Skeletal muscle tissue (tissue), 3 donors: ENCODE measurements at regions not wholly inside any gene's neighbourhood (a gene's known extent, or its start where the extent isn't known, plus 50 kb on each side); places are given as distances from the start of the nearest gene placed in this dataset.
"Not testable (repeated sequence)": the region's sequence is repeated elsewhere in the genome, so short reads cannot be mapped to it uniquely, and the experiment has no call there.

Experiments used
- H3K27ac ChIP-seq: one replicate; pipeline ENCODE4 v1.7.0; 2013; ENCODE audit warnings: mild to moderate bottlenecking, low read depth, low read length, inconsistent platforms
- H3K27me3 ChIP-seq, 3 donors: one replicate each; pipeline ENCODE4 v1.7.0; 2013; ENCODE audit warnings: low read length in 3 of 3; ENCODE audit not compliant: control insufficient read depth in 3 of 3, insufficient read depth in 3 of 3
- H3K36me3 ChIP-seq, 3 donors: one replicate each; pipeline ENCODE4 v1.7.0; 2013; ENCODE audit warnings: low read length in 3 of 3; ENCODE audit not compliant: control insufficient read depth in 3 of 3, insufficient read depth in 3 of 3
- H3K4me1 ChIP-seq, 3 donors: one replicate each; pipeline ENCODE4 v1.7.0; 2013; ENCODE audit warnings: low read length in 3 of 3, mild to moderate bottlenecking in 3 of 3; ENCODE audit not compliant: control insufficient read depth in 3 of 3, insufficient read depth in 3 of 3
- H3K4me3 ChIP-seq, 3 donors: one replicate each; pipeline ENCODE4 v1.7.0; 2013; ENCODE audit warnings: low read length in 3 of 3
- H3K9ac ChIP-seq, 3 donors: one replicate each; pipeline ENCODE4 v1.7.0; 2013; ENCODE audit warnings: low read length in 3 of 3, mild to moderate bottlenecking in 3 of 3, moderate library complexity in 2 of 3, low read depth in 1 of 3
- H3K9me3 ChIP-seq, 3 donors: one replicate each; pipeline ENCODE4 v1.7.0; 2013; ENCODE audit warnings: low read length in 3 of 3; ENCODE audit not compliant: control insufficient read depth in 3 of 3
- donor health status: Osteomylitis.

- no peak overlapping the region for H3K4me3 ChIP-seq
- no peaks in the 10 kb centered on the region for H3K9me3 ChIP-seq
- H3K9ac ChIP-seq, result no peak overlapping the region
- no peak overlapping the region for H3K27ac ChIP-seq
- no peaks in the 10 kb centered on the region for H3K36me3 ChIP-seq
- H3K27me3 ChIP-seq, result no peaks in the 10 kb centered on the region
- H3K4me1 ChIP-seq, result peaks cover 7 to 13% (median 13%) of the 10 kb centered on the region in 3 donors
Measured at GRCh38 chr3:132987396-132987795, 50.8 kb upstream of the TMEM108 start.

GRCh38 chr3:132984181-132984580 is 54.0 kb upstream of the TMEM108 start:
- H3K9ac ChIP-seq, result no peak overlapping the region
- no peaks in the 10 kb centered on the region for H3K27me3 ChIP-seq
- peak overlapping the region; percentile 86 for H3K27ac ChIP-seq
- no peaks in the 10 kb centered on the region for H3K36me3 ChIP-seq
- H3K4me1 ChIP-seq, result peaks cover 15 to 31% (median 25%) of the 10 kb centered on the region in 3 donors
- no peaks in the 10 kb centered on the region for H3K9me3 ChIP-seq
- H3K4me3 ChIP-seq, result no peak overlapping the region

- Histone ChIP-seq H3K9me3 (no peaks in the 10 kb centered on the region), H3K9ac (no peak overlapping the region), H3K27me3 (no peaks in the 10 kb centered on the region), H3K36me3 (no peaks in the 10 kb centered on the region), H3K4me3 (peak overlapping the region in 2 of 3 donors; percentile 11 to 27), H3K27ac (peak overlapping the region; percentile 86), H3K4me1 (peaks cover 15 to 31% (median 25%) of the 10 kb centered on the region in 3 donors)
Measured at GRCh38 chr3:132983143-132983770, 54.9 kb upstream of the TMEM108 start.

DNA sequence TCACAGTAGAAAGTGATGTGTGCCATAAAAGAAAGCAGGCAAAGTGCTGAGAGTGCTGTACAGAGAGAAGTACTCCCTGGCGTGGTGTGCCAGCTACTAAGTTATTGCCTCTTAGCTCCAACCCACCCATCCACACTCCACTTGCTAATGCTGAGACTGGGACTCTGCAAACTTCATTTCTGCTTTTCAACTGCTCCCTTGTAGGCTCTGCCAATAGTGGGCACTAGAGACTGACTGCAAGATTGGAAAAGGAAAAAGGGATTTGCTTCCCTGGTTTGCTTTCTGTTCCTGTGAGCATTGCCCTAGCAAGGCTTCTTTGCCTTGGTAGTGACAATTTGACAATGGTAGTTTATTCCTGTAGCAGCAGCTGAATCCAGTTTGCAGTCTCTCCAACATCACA is 56.5 kb upstream of the TMEM108 start:
- Histone ChIP-seq H3K27ac (peak overlapping the region; percentile 86), H3K4me3 (no peak overlapping the region), H3K4me1 (peaks cover 15 to 31% (median 25%) of the 10 kb centered on the region in 3 donors), H3K9me3 (no peaks in the 10 kb centered on the region), H3K27me3 (no peaks in the 10 kb centered on the region), H3K36me3 (no peaks in the 10 kb centered on the region), H3K9ac (peak overlapping the region in 1 of 3 donors; percentile 18)

- no peaks in the 10 kb centered on the region for H3K27me3 ChIP-seq
- H3K27ac ChIP-seq, result peak overlapping the region; percentile 16
- no peak overlapping the region for H3K4me3 ChIP-seq
- no peak overlapping the region for H3K9ac ChIP-seq
- H3K36me3 ChIP-seq, result no peaks in the 10 kb centered on the region
- no peaks in the 10 kb centered on the region for H3K9me3 ChIP-seq
- peaks cover 15 to 31% (median 25%) of the 10 kb centered on the region in 3 donors for H3K4me1 ChIP-seq
Measured at GRCh38 chr3:132980102-132980501, 58.1 kb upstream of the TMEM108 start.

DNA sequence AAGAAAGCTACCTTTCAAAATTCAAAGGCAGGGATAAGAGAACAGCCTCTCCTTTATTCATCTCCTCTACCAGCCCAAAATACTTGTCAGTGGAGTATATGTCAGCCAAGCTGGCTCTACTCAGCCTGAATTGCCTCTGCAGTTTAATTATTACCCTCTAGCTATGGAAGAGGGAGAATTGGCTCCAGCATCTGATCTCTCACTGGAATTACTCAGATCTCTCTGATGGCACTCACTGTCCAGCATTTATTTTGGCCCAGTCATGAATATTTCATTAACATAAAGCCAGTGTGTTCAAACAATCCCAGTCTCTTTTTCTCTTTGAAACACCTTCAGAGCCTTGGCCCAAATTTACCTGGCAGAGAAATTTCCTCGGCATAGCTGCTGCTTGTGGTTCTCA is 58.6 kb upstream of the TMEM108 start:
- H3K4me3 ChIP-seq, result no peak overlapping the region
- H3K27ac ChIP-seq, result peak overlapping the region; percentile 16
- H3K9me3 ChIP-seq, result no peaks in the 10 kb centered on the region
- H3K36me3 ChIP-seq, result no peaks in the 10 kb centered on the region
- no peak overlapping the region for H3K9ac ChIP-seq
- peaks cover 15 to 31% (median 25%) of the 10 kb centered on the region in 3 donors for H3K4me1 ChIP-seq
- H3K27me3 ChIP-seq, result no peaks in the 10 kb centered on the region

DNA sequence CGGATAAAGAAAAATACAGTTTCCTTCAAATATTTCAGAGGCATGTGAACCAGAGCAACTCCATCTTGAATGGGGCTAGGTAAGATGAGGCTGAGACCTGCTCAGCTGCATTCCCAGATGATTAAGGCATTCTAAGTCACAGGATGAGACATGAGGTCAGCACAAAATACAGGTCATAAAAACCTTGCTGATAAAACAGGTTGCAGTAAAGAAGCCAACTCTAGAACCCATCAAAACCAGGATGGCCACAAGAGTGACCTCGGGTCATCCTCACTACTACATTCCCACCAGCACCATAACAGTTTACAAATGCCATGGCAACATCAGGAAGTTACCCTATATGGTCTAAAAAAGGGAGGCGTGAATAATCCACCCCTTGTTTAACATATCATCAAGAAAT is 59.2 kb upstream of the TMEM108 start:
- H3K4me1 ChIP-seq, result peaks cover 12 to 28% (median 23%) of the 10 kb centered on the region in 3 donors
- H3K36me3 ChIP-seq, H3K9me3 ChIP-seq, H3K9ac ChIP-seq, H3K27ac ChIP-seq, H3K27me3 ChIP-seq, H3K4me3 ChIP-seq: not testable (repeated sequence)

GRCh38 chr3:132978464-132978863 is 59.7 kb upstream of the TMEM108 start:
- no peak overlapping the region for H3K4me3 ChIP-seq
- H3K9me3 ChIP-seq, result no peaks in the 10 kb centered on the region
- H3K4me1 ChIP-seq, result peaks cover 12 to 27% (median 20%) of the 10 kb centered on the region in 3 donors
- no peaks in the 10 kb centered on the region for H3K36me3 ChIP-seq
- no peak overlapping the region for H3K9ac ChIP-seq
- no peaks in the 10 kb centered on the region for H3K27me3 ChIP-seq
- H3K27ac ChIP-seq, result no peak overlapping the region

GRCh38 chr3:132974097-132974496 is 64.1 kb upstream of the TMEM108 start:
- Histone ChIP-seq H3K4me1 (no peaks in the 10 kb centered on the region), H3K36me3 (no peaks in the 10 kb centered on the region), H3K27ac (no peak overlapping the region), H3K4me3 (no peak overlapping the region), H3K27me3 (no peaks in the 10 kb centered on the region), H3K9me3 (no peaks in the 10 kb centered on the region), H3K9ac (no peak overlapping the region)

DNA sequence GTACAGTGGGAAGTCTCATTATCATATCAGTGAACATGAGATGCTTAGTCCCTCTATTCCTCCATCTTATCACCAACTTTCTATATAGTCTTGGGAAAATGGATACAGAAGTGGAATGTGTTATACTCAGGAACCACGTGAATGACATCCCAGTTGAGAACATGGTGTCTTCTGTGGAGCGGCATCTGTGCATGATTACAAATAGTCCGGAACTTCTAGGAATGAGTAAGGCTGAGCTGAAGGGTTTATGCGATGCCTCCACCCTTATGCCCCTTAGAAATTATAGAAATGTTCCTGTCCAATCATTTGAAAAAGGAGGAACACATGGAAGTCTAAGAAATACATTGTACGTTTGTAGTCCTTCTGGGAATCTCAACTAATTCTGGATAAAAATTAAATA is 64.8 kb upstream of the TMEM108 start:
- Histone ChIP-seq H3K27ac (no peak overlapping the region), H3K36me3 (no peaks in the 10 kb centered on the region), H3K9ac (no peak overlapping the region), H3K4me3 (no peak overlapping the region), H3K4me1 (no peaks in the 10 kb centered on the region), H3K9me3 (no peaks in the 10 kb centered on the region), H3K27me3 (no peaks in the 10 kb centered on the region)
